Progenitor cell of endocrine pancreas (in vitro differentiated cells): ENCODE measurements at regions not wholly inside any gene's neighbourhood (a gene's known extent, or its start where the extent isn't known, plus 50 kb on each side); places are given as distances from the start of the nearest gene placed in this dataset.

Experiments
- DNase-seq: peaks from one replicate; pipeline ENCODE4 v3.0.0; 2021; ENCODE audit warnings: low spot score; ENCODE audit not compliant: unreplicated experiment
- H3K27ac Mint-ChIP-seq: 2 replicates; pipeline ENCODE4 v1.8.0; 2021; ENCODE audit warnings: mild to moderate bottlenecking, moderate library complexity, mixed read lengths
- H3K27me3 Mint-ChIP-seq: 2 replicates; pipeline ENCODE4 v1.8.0; 2021; ENCODE audit warnings: mixed read lengths
- H3K36me3 Mint-ChIP-seq: 2 replicates; pipeline ENCODE4 v1.8.0; 2022; ENCODE audit warnings: mixed read lengths; ENCODE audit not compliant: insufficient read depth
- H3K4me1 Mint-ChIP-seq: 2 replicates; pipeline ENCODE4 v1.8.0; 2021; ENCODE audit warnings: low read depth, mixed read lengths
- H3K4me3 Mint-ChIP-seq: 2 replicates; pipeline ENCODE4 v1.8.0; 2021; ENCODE audit warnings: low read depth, mild to moderate bottlenecking, moderate library complexity, mixed read lengths
- H3K9me3 Mint-ChIP-seq: 2 replicates; pipeline ENCODE4 v1.8.0; 2021; ENCODE audit warnings: low read depth, mixed read lengths
- CTCF ChIP-seq: fragments of 200-600 bp; sonication (generic); IDR thresholded peaks from one replicate; pipeline ENCODE4 v1.5.0; 2021; ENCODE audit warnings: antibody characterized with exemption, mild to moderate bottlenecking; ENCODE audit not compliant: unreplicated experiment

- Mint-ChIP-seq H3K9me3 (no peaks in the 10 kb centered on the region), H3K36me3 (no peaks in the 10 kb centered on the region), H3K27ac (no peak overlapping the region), H3K4me3 (no peak overlapping the region), H3K4me1 (no peaks in the 10 kb centered on the region), H3K27me3 (no peaks in the 10 kb centered on the region)
- no peak for DNase-seq
- no peak for TF ChIP-seq CTCF
These were observed 293.7 kb upstream of the CPEB2 start for GRCh38 chr4:14708574-14708973.

DNA sequence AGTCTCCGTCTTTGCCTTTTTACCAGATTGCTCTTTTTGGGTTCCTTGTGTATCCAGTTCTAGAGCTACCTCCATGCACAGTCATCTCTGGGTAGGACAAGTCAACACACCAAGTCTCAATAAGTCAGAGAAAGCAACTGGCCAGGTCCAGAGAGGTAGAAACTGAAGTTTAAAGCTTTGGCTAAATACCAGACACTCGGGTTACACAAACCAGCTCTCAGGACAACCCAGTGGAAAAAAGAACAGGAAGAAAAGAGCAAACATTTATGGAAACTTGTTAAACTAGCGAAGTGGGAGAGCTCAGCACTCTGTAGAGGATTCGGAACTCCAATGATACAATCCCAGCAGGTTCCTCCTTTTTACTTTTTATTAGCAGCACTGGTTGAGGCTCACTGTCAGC is 291.0 kb upstream of the CPEB2 start:
- DNase-seq, result no peak
- Mint-ChIP-seq H3K9me3 (no peaks in the 10 kb centered on the region), H3K36me3 (no peaks in the 10 kb centered on the region), H3K27ac (no peak overlapping the region), H3K27me3 (no peaks in the 10 kb centered on the region), H3K4me3 (no peak overlapping the region), H3K4me1 (no peaks in the 10 kb centered on the region)
- TF ChIP-seq CTCF, result no peak

GRCh38 chr4:14716691-14717090 is 285.6 kb upstream of the CPEB2 start:
- Mint-ChIP-seq H3K4me1 (no peaks in the 10 kb centered on the region), H3K27ac (no peak overlapping the region), H3K36me3 (no peaks in the 10 kb centered on the region), H3K4me3 (no peak overlapping the region), H3K27me3 (no peaks in the 10 kb centered on the region), H3K9me3 (peaks cover 14% of the 10 kb centered on the region)
- TF ChIP-seq CTCF, result no peak
- no peak for DNase-seq

DNA sequence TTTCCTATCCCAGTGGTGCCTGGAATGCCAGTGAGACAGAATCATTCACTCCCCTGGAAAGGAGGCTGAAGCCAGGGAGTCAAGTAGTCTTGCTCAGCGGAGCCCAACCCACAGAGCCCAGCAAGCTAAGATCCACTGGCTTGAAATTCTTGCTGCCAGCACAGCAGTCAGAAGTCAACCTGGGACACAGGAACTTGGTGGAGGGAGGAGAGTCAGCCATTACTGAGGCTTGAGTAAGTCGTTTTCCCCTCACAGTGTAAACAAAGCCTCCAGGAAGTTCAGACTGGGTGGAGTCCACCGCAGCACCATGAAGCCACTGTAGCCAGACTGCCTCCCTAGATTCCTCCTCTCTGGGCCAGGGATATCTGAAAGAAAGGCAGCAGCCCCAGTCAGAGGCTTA is 283.2 kb upstream of the CPEB2 start:
- no peaks in the 10 kb centered on the region for H3K4me1 Mint-ChIP-seq
- no peaks in the 10 kb centered on the region for H3K36me3 Mint-ChIP-seq
- TF ChIP-seq CTCF, result no peak
- no peaks in the 10 kb centered on the region for H3K27me3 Mint-ChIP-seq
- peaks cover 24% of the 10 kb centered on the region for H3K9me3 Mint-ChIP-seq
- DNase-seq, result no peak
- no peak overlapping the region for H3K27ac Mint-ChIP-seq
- no peak overlapping the region for H3K4me3 Mint-ChIP-seq

DNA sequence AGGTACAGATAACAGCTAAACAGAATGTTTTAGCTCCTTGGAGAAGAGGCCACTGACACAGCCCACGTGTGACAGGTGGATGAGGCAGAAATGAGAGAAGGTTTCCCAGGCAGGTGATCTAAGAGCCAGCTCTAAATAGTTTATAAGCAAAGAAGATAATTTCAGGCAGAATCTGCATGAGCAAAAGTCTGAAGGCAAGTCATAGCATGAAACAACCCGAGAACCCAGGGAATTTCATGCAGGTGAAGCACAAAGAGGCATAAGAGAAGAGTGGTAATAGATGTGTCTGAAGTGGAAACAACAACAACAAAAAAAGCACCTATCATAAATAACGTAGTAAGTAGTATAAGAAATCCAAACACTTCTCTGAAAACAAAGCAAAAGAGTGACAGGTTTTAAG is 275.8 kb upstream of the CPEB2 start:
- TF ChIP-seq CTCF, result no peak
- no peaks in the 10 kb centered on the region for H3K27me3 Mint-ChIP-seq
- no peaks in the 10 kb centered on the region for H3K36me3 Mint-ChIP-seq
- no peak for DNase-seq
- H3K27ac Mint-ChIP-seq, result no peak overlapping the region
- H3K4me1 Mint-ChIP-seq, result no peaks in the 10 kb centered on the region
- H3K9me3 Mint-ChIP-seq, result peaks cover 13% of the 10 kb centered on the region
- no peak overlapping the region for H3K4me3 Mint-ChIP-seq

DNA sequence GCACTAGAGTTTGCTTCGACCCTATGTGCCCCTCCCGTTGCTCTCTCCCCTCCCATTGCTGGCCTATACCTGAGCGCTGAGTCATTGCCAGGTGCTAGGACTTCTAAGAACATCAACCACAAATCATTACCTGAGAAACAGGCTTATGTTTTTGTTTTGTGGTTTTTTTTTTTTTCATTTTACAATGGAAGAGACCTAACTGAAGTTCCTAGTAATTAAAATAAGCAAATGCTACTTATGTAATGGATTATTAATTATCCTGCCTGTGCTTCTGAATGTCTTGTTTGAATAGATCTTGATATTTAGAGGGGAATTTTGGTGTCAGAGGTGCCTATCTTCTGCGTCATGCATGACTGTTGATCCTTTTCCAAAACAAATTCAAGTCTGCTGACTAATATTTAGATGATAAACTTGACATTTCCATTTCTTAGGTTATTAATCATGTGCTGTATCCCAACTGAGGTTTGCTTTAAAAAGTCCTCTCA is 275.4 kb upstream of the CPEB2 start:
- no peak for TF ChIP-seq CTCF
- no peaks in the 10 kb centered on the region for H3K27me3 Mint-ChIP-seq
- H3K4me3 Mint-ChIP-seq, result no peak overlapping the region
- DNase-seq, result no peak
- no peaks in the 10 kb centered on the region for H3K4me1 Mint-ChIP-seq
- H3K9me3 Mint-ChIP-seq, result peaks cover 9% of the 10 kb centered on the region
- H3K27ac Mint-ChIP-seq, result no peak overlapping the region
- no peaks in the 10 kb centered on the region for H3K36me3 Mint-ChIP-seq
